Fibroblast of mammary gland (primary cell): ENCODE measurements at regions not wholly inside any gene's neighbourhood (a gene's known extent, or its start where the extent isn't known, plus 50 kb on each side); places are given as distances from the start of the nearest gene placed in this dataset.

ENCODE experiments used
- DNase-seq: peaks from one replicate; pipeline ENCODE4 v3.0.0-alpha.2; 2010; ENCODE audit warnings: low read depth
- H3K4me3 ChIP-seq: 2 replicates; pipeline ENCODE4 v1.5.1; 2011; ENCODE audit warnings: low read depth, mild to moderate bottlenecking, low read length, moderate library complexity; ENCODE audit not compliant: control insufficient read depth
- TF ChIP-seq, protein P1 (sequence below): conservative IDR thresholded peaks from 2 replicates; pipeline ENCODE4 v1.5.1; 2011; ENCODE audit warnings: low read depth, low read length, inconsistent platforms; ENCODE audit not compliant: control insufficient read depth, insufficient read depth

GRCh38 chr11:134665571-134666270, 253.7 kb upstream of the B3GAT1 start:
- TF ChIP-seq, protein P1, sequence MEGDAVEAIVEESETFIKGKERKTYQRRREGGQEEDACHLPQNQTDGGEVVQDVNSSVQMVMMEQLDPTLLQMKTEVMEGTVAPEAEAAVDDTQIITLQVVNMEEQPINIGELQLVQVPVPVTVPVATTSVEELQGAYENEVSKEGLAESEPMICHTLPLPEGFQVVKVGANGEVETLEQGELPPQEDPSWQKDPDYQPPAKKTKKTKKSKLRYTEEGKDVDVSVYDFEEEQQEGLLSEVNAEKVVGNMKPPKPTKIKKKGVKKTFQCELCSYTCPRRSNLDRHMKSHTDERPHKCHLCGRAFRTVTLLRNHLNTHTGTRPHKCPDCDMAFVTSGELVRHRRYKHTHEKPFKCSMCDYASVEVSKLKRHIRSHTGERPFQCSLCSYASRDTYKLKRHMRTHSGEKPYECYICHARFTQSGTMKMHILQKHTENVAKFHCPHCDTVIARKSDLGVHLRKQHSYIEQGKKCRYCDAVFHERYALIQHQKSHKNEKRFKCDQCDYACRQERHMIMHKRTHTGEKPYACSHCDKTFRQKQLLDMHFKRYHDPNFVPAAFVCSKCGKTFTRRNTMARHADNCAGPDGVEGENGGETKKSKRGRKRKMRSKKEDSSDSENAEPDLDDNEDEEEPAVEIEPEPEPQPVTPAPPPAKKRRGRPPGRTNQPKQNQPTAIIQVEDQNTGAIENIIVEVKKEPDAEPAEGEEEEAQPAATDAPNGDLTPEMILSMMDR, result no peak
- no peak overlapping the region for H3K4me3 ChIP-seq
- DNase-seq, result no peak

DNA sequence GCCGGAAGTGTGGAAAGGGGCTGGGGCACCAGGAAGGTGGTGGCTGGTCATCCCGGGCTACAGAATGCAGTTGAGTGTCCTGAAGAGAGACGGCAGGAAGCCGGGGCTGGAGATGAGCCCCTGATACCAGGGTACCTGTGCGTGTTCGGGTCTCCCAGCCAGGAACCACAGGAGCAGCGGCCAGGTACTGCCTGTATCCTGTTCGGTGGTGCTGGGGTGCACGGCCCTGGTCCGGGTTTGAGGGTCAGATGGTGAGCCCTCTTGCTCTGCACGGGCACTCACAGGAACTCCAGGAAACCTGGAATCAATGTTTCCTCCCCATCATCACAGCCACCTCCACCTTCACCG, 253.1 kb upstream of the B3GAT1 start:
- no peak for DNase-seq
- TF ChIP-seq, protein P1, result no peak
- H3K4me3 ChIP-seq, result no peak overlapping the region

DNA sequence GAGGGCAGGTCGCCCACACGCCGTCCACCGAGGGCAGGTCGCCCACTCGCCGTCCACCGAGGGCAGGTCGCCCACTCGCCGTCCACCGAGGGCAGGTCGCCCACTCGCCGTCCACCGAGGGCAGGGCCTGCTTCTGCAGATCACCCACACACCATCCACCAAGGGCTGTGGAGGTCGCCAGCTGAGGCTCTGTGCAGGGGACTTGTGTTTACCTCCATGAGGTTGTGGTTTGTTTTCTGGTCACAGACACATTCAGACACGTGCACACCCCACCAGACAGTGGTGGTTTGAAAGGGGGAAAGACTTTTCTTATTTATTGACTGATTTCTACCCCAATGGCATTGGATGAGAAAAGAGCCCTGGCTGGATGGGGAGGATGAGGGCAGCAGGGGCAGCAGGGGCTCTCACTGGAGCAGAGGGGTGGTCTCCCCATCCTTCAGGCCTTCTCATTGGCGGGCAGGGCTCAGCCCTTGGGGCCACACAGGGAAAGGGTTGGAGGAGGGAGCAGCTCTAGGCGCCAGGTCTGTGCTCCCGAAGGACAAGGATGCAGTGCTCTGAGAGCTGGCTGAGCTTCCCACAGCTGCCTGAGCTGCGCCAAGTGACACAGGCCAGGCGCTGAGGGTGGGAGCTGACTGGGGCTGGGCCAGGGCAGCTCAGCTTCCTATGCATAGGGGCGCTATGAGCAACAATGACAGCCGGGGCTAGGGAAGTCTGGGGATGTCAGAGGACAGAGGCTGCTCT, 252.6 kb upstream of the B3GAT1 start:
- DNase-seq, result no peak
- TF ChIP-seq, protein P1, result no peak
- no peak overlapping the region for H3K4me3 ChIP-seq

GRCh38 chr11:134663506-134664313, 251.7 kb upstream of the B3GAT1 start:
- TF ChIP-seq, protein P1, result no peak
- DNase-seq, result no peak
- no peak overlapping the region for H3K4me3 ChIP-seq

DNA sequence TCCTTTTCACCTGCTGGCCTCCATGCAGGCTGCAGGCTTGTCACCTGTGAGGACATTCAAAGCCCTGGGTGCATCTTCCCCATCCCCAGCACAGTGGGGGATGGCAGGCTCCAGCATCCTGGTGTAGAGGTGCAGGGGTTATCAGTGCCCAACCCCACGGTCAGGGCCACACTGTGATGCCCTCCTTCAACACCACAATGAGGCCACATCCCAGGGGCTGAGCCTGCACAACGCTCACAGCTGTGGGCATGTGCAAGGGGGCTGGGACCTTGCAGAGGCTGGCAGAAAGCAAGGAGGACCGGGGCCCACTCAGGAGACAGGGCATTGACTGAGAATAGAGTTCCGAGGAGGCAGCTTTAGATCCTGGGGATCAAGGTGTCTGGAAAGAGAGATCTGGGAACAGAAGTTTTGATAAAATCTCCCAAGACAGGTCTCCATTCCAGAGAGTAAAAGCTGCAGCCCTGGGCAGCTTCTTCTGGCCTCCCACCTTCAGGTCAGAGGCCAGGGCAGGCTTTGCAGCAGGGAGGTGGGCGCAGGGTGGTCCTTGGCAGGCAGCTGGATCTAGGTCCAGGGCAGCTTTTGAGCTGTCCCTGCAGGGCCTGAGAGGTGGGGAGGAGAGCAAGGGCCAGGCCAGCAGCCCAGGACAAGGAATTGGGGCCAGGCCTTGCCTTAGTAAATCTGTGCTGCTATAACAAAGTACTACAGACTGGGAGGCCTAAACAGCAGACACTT, 250.8 kb upstream of the B3GAT1 start:
- H3K4me3 ChIP-seq, result no peak overlapping the region
- DNase-seq, result no peak
- TF ChIP-seq, protein P1, result no peak

DNA sequence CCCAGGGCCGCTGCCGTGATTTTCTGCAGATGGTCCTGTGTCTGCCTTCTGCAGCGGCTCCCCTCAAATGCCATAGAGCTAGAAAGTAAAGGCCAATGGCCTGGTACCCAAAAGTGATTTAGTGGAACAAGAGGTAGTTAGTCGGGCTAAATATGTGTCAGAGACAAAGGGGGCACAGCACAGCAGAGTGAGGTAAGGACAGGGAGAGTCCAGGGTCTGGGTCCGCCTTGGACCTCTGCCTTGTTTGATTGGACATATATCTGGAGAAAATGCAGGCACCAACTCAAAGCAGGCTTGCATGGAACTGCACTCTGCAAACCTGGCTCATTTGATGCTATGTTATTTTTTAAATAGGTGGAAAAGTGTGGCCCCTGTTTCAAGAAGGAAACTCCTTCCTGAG, 249.6 kb upstream of the B3GAT1 start:
- TF ChIP-seq, protein P1, result no peak
- no peak for DNase-seq
- no peak overlapping the region for H3K4me3 ChIP-seq
